GM23338 (cell line): ENCODE measurements at regions not wholly inside any gene's neighbourhood (a gene's known extent, or its start where the extent isn't known, plus 50 kb on each side); places are given as distances from the start of the nearest gene placed in this dataset.

Source experiments
- ATAC-seq: fragments of 200-7000 bp; cut with Tn5 transposase; 3 replicates; pipeline ENCODE4 v1.9.1; 2020
- DNase-seq: peaks from one replicate; pipeline ENCODE4 v3.0.0-alpha.2; 2015; ENCODE audit warnings: low spot score
- H2AFZ ChIP-seq: fragments of 200-600 bp; sonication (generic); 2 replicates; pipeline ENCODE4 v1.8.0; 2016; ENCODE audit warnings: antibody characterized with exemption, mild to moderate bottlenecking, moderate library complexity
- H3F3A ChIP-seq: fragments of 200-600 bp; sonication (generic); replicated peaks from 2 replicates; pipeline ENCODE4 v1.8.0; 2017; ENCODE audit warnings: antibody characterized with exemption, mixed run types, low read depth
- H3K27ac ChIP-seq: fragments of 200-600 bp; sonication (generic); 2 replicates; pipeline ENCODE4 v1.6.1; 2016; ENCODE audit warnings: low read depth
- H3K27me3 ChIP-seq: fragments of 200-600 bp; sonication (generic); 2 replicates; pipeline ENCODE4 v1.8.0; 2016; ENCODE audit warnings: mild to moderate bottlenecking, mixed run types, moderate library complexity; ENCODE audit not compliant: insufficient read depth
- H3K36me3 ChIP-seq: fragments of 200-600 bp; sonication (generic); 2 replicates; pipeline ENCODE4 v1.8.0; 2016; ENCODE audit warnings: mild to moderate bottlenecking; ENCODE audit not compliant: insufficient read depth
- H3K4me1 ChIP-seq: fragments of 200-600 bp; sonication (generic); 2 replicates; pipeline ENCODE4 v1.8.0; 2016; ENCODE audit warnings: mild to moderate bottlenecking, moderate library complexity; ENCODE audit not compliant: insufficient read depth
- H3K4me2 ChIP-seq: fragments of 200-600 bp; sonication (generic); 2 replicates; pipeline ENCODE4 v1.7.1; 2017; ENCODE audit warnings: mixed run types
- H3K4me3 ChIP-seq: fragments of 200-600 bp; sonication (generic); 2 replicates; pipeline ENCODE4 v1.6.1; 2016; ENCODE audit warnings: mixed run types
- H3K79me2 ChIP-seq: fragments of 200-600 bp; sonication (generic); replicated peaks from 2 replicates; pipeline ENCODE4 v1.8.0; 2017; ENCODE audit warnings: mild to moderate bottlenecking; ENCODE audit not compliant: insufficient read depth
- H3K9me2 ChIP-seq: fragments of 200-600 bp; sonication (generic); 2 replicates; pipeline ENCODE4 v1.8.0; 2017; ENCODE audit not compliant: insufficient read depth
- H4K20me1 ChIP-seq: fragments of 200-600 bp; sonication (generic); replicated peaks from 2 replicates; pipeline ENCODE4 v1.8.0; 2017; ENCODE audit warnings: mild to moderate bottlenecking; ENCODE audit not compliant: insufficient read depth
- H3K27ac Mint-ChIP-seq: 2 replicates; pipeline ENCODE4 v1.8.0; 2020; ENCODE audit warnings: inconsistent platforms, mild to moderate bottlenecking, moderate library complexity, mixed read lengths
- H3K27me3 Mint-ChIP-seq: 3 replicates; pipeline ENCODE4 v1.8.0; 2022; ENCODE audit warnings: low read depth, mild to moderate bottlenecking, moderate library complexity, mixed read lengths, inconsistent platforms; ENCODE audit not compliant: insufficient read depth, poor library complexity
- H3K36me3 Mint-ChIP-seq: 3 replicates; pipeline ENCODE4 v1.8.0; 2021; ENCODE audit warnings: low read depth, mild to moderate bottlenecking, inconsistent platforms, moderate library complexity, mixed read lengths
- H3K4me1 Mint-ChIP-seq: 3 replicates; pipeline ENCODE4 v1.8.0; 2020; ENCODE audit warnings: mild to moderate bottlenecking, inconsistent platforms, mixed read lengths
- H3K4me3 Mint-ChIP-seq: 3 replicates; pipeline ENCODE4 v1.8.0; 2021; ENCODE audit warnings: moderate library complexity, mild to moderate bottlenecking, inconsistent platforms, mixed read lengths
- H3K9me3 Mint-ChIP-seq: 3 replicates; pipeline ENCODE4 v1.8.0; 2020; ENCODE audit warnings: moderate library complexity, mild to moderate bottlenecking, inconsistent platforms, mixed read lengths
- CREB1 ChIP-seq: fragments of 250-450 bp; sonication (Bioruptor Pico); IDR thresholded peaks from 2 replicates; pipeline ENCODE4 v1.5.0; 2020; ENCODE audit warnings: low read depth, mild to moderate bottlenecking, moderate library complexity
- CTCF ChIP-seq, 2 experiments: fragments of 200-600 bp in 1 of 2; sonication (generic) in 1 of 2; conservative IDR thresholded peaks; 2 replicates each; pipeline versions ENCODE4 v1.5.1 to v1.6.1; 2016 to 2017; ENCODE audit warnings: antibody characterized with exemption in 2 of 2, low read depth in 2 of 2, mild to moderate bottlenecking in 2 of 2, moderate library complexity in 1 of 2
- ETS1 ChIP-seq: IDR thresholded peaks from 2 replicates; pipeline ENCODE4 v1.6.1; 2016; ENCODE audit warnings: antibody characterized with exemption
- EZH2 ChIP-seq: fragments of 200-600 bp; sonication (generic); IDR thresholded peaks from one replicate; pipeline ENCODE4 v1.8.0; 2017; ENCODE audit warnings: antibody characterized with exemption, mild to moderate bottlenecking, low read depth; ENCODE audit not compliant: unreplicated experiment
- EZH2phosphoT487 ChIP-seq: fragments of 200-600 bp; sonication (generic); IDR thresholded peaks from one replicate; pipeline ENCODE4 v1.8.1; 2018; ENCODE audit warnings: antibody characterized with exemption; ENCODE audit not compliant: unreplicated experiment
- JUNB ChIP-seq: IDR thresholded peaks from one replicate; pipeline ENCODE4 v1.6.1; 2016; ENCODE audit warnings: antibody characterized with exemption; ENCODE audit not compliant: unreplicated experiment
- NANOG ChIP-seq: IDR thresholded peaks from 2 replicates; pipeline ENCODE4 v1.6.1; 2016; ENCODE audit warnings: antibody characterized with exemption, borderline replicate concordance
- POLR2AphosphoS5 ChIP-seq: IDR thresholded peaks from 2 replicates; pipeline ENCODE4 v1.6.1; 2016; ENCODE audit warnings: antibody characterized with exemption, low read depth
- STAT1 ChIP-seq: IDR thresholded peaks from one replicate; pipeline ENCODE4 v1.6.1; 2016; ENCODE audit warnings: antibody characterized with exemption; ENCODE audit not compliant: unreplicated experiment
- ZNF114 ChIP-seq: fragments of 250-450 bp; sonication (Bioruptor Pico); IDR thresholded peaks from 2 replicates; pipeline ENCODE4 v1.5.0; 2020; ENCODE audit warnings: mild to moderate bottlenecking, moderate library complexity
- ZNF331 ChIP-seq: fragments of 250-450 bp; sonication (Bioruptor Pico); IDR thresholded peaks from 2 replicates; pipeline ENCODE4 v1.5.0; 2020; ENCODE audit warnings: low read depth, mild to moderate bottlenecking, moderate library complexity
- TF ChIP-seq, protein P1 (sequence below): fragments of 250-450 bp; sonication (Bioruptor Pico); IDR thresholded peaks from 2 replicates; pipeline ENCODE4 v1.5.0; 2020; ENCODE audit warnings: mild to moderate bottlenecking, moderate library complexity
- TF ChIP-seq, protein P2 (sequence below): IDR thresholded peaks from one replicate; pipeline ENCODE4 v1.6.1; 2018; ENCODE audit warnings: antibody characterized with exemption; ENCODE audit not compliant: unreplicated experiment

DNA sequence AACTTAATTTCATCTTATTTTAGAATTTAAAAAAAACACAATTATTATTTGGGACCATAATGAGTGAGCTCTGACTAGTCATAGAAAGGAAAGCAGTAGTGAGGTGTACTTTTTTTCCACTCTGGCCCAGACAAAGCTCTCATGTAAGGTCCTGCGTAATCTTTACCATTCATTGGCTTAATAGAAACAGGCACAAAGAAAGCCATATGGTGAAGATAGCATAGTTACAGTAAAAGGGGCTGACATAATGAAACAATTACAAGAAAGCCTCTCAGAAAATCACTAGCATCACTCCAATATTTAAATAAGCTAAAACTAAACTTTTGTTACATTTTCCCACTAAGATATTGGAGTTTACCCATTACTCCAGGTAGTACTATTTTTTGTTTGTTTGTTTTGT, 384.6 kb upstream of the ALCAM start:
- Mint-ChIP-seq H3K4me3 (no peak overlapping the region), H3K4me1 (no peaks in the 10 kb centered on the region), H3K27ac (no peak overlapping the region), H3K27me3 (no peaks in the 10 kb centered on the region), H3K36me3 (no peaks in the 10 kb centered on the region; the same call in 2 of the 3 replicates), H3K9me3 (no peaks in the 10 kb centered on the region; the same call in 2 of the 3 replicates)
- TF ChIP-seq NANOG: no peak
- TF ChIP-seq, protein P1, sequence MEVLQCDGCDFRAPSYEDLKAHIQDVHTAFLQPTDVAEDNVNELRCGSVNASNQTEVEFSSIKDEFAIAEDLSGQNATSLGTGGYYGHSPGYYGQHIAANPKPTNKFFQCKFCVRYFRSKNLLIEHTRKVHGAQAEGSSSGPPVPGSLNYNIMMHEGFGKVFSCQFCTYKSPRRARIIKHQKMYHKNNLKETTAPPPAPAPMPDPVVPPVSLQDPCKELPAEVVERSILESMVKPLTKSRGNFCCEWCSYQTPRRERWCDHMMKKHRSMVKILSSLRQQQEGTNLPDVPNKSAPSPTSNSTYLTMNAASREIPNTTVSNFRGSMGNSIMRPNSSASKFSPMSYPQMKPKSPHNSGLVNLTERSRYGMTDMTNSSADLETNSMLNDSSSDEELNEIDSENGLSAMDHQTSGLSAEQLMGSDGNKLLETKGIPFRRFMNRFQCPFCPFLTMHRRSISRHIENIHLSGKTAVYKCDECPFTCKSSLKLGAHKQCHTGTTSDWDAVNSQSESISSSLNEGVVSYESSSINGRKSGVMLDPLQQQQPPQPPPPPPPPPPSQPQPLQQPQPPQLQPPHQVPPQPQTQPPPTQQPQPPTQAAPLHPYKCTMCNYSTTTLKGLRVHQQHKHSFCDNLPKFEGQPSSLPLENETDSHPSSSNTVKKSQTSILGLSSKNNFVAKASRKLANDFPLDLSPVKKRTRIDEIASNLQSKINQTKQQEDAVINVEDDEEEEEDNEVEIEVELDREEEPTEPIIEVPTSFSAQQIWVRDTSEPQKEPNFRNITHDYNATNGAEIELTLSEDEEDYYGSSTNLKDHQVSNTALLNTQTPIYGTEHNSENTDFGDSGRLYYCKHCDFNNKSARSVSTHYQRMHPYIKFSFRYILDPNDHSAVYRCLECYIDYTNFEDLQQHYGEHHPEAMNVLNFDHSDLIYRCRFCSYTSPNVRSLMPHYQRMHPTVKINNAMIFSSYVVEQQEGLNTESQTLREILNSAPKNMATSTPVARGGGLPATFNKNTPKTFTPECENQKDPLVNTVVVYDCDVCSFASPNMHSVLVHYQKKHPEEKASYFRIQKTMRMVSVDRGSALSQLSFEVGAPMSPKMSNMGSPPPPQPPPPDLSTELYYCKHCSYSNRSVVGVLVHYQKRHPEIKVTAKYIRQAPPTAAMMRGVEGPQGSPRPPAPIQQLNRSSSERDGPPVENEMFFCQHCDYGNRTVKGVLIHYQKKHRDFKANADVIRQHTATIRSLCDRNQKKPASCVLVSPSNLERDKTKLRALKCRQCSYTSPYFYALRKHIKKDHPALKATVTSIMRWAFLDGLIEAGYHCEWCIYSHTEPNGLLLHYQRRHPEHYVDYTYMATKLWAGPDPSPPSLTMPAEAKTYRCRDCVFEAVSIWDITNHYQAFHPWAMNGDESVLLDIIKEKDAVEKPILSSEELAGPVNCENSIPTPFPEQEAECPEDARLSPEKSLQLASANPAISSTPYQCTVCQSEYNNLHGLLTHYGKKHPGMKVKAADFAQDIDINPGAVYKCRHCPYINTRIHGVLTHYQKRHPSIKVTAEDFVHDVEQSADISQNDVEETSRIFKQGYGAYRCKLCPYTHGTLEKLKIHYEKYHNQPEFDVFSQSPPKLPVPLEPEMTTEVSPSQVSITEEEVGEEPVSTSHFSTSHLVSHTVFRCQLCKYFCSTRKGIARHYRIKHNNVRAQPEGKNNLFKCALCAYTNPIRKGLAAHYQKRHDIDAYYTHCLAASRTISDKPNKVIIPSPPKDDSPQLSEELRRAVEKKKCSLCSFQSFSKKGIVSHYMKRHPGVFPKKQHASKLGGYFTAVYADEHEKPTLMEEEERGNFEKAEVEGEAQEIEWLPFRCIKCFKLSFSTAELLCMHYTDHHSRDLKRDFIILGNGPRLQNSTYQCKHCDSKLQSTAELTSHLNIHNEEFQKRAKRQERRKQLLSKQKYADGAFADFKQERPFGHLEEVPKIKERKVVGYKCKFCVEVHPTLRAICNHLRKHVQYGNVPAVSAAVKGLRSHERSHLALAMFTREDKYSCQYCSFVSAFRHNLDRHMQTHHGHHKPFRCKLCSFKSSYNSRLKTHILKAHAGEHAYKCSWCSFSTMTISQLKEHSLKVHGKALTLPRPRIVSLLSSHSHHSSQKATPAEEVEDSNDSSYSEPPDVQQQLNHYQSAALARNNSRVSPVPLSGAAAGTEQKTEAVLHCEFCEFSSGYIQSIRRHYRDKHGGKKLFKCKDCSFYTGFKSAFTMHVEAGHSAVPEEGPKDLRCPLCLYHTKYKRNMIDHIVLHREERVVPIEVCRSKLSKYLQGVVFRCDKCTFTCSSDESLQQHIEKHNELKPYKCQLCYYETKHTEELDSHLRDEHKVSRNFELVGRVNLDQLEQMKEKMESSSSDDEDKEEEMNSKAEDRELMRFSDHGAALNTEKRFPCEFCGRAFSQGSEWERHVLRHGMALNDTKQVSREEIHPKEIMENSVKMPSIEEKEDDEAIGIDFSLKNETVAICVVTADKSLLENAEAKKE (CRISPR knock-in tag): no peak
- TF ChIP-seq EZH2phosphoT487: no peak
- TF ChIP-seq ZNF114: no peak
- no peak for TF ChIP-seq ZNF331 (CRISPR knock-in tag)
- TF ChIP-seq CREB1 (CRISPR knock-in tag): no peak
- no peak for TF ChIP-seq EZH2
- no peak for TF ChIP-seq POLR2AphosphoS5
- TF ChIP-seq, protein P2, sequence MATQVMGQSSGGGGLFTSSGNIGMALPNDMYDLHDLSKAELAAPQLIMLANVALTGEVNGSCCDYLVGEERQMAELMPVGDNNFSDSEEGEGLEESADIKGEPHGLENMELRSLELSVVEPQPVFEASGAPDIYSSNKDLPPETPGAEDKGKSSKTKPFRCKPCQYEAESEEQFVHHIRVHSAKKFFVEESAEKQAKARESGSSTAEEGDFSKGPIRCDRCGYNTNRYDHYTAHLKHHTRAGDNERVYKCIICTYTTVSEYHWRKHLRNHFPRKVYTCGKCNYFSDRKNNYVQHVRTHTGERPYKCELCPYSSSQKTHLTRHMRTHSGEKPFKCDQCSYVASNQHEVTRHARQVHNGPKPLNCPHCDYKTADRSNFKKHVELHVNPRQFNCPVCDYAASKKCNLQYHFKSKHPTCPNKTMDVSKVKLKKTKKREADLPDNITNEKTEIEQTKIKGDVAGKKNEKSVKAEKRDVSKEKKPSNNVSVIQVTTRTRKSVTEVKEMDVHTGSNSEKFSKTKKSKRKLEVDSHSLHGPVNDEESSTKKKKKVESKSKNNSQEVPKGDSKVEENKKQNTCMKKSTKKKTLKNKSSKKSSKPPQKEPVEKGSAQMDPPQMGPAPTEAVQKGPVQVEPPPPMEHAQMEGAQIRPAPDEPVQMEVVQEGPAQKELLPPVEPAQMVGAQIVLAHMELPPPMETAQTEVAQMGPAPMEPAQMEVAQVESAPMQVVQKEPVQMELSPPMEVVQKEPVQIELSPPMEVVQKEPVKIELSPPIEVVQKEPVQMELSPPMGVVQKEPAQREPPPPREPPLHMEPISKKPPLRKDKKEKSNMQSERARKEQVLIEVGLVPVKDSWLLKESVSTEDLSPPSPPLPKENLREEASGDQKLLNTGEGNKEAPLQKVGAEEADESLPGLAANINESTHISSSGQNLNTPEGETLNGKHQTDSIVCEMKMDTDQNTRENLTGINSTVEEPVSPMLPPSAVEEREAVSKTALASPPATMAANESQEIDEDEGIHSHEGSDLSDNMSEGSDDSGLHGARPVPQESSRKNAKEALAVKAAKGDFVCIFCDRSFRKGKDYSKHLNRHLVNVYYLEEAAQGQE: no peak
- TF ChIP-seq JUNB: no peak
- TF ChIP-seq ETS1: no peak
- TF ChIP-seq STAT1: no peak
- no peak for TF ChIP-seq CTCF (conservative IDR thresholded peaks at IDR 0.05; ENCODE audit: low read depth in 2 of 2)
- ATAC-seq (no peak), DNase-seq (no peak)
- Histone ChIP-seq H3K4me1 (no peaks in the 10 kb centered on the region), H3K9me2 (no peaks in the 10 kb centered on the region; the same call in 1 of the 2 replicates), H2AFZ (no peak overlapping the region), H3K4me3 (no peak overlapping the region), H3F3A (no peaks in the 10 kb centered on the region), H3K79me2 (no peaks in the 10 kb centered on the region), H3K27me3 (no peaks in the 10 kb centered on the region), H3K36me3 (no peaks in the 10 kb centered on the region), H3K27ac (no peak overlapping the region), H4K20me1 (no peaks in the 10 kb centered on the region), H3K4me2 (no peak overlapping the region)
